ENCODE measurements at regions not wholly inside any gene's neighbourhood (a gene's known extent, or its start where the extent isn't known, plus 50 kb on each side); places are given as distances from the start of the nearest gene placed in this dataset.

GRCh38 chr6:43910149-43910637, 140.2 kb downstream of the VEGFA start:
- TF ChIP-seq, protein P1, sequence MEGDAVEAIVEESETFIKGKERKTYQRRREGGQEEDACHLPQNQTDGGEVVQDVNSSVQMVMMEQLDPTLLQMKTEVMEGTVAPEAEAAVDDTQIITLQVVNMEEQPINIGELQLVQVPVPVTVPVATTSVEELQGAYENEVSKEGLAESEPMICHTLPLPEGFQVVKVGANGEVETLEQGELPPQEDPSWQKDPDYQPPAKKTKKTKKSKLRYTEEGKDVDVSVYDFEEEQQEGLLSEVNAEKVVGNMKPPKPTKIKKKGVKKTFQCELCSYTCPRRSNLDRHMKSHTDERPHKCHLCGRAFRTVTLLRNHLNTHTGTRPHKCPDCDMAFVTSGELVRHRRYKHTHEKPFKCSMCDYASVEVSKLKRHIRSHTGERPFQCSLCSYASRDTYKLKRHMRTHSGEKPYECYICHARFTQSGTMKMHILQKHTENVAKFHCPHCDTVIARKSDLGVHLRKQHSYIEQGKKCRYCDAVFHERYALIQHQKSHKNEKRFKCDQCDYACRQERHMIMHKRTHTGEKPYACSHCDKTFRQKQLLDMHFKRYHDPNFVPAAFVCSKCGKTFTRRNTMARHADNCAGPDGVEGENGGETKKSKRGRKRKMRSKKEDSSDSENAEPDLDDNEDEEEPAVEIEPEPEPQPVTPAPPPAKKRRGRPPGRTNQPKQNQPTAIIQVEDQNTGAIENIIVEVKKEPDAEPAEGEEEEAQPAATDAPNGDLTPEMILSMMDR (IDR thresholded peaks at IDR 0.05), result no peak
- TF ChIP-seq POLR2A (IDR thresholded peaks at IDR 0.05), result no peak
- no peak for TF ChIP-seq POLR2AphosphoS5 (IDR thresholded peaks at IDR 0.05)

Measured in prostate gland (tissue), 2 donors.